ENCODE measurements at regions not wholly inside any gene's neighbourhood (a gene's known extent, or its start where the extent isn't known, plus 50 kb on each side); places are given as distances from the start of the nearest gene placed in this dataset.

- TF ChIP-seq, protein P1, sequence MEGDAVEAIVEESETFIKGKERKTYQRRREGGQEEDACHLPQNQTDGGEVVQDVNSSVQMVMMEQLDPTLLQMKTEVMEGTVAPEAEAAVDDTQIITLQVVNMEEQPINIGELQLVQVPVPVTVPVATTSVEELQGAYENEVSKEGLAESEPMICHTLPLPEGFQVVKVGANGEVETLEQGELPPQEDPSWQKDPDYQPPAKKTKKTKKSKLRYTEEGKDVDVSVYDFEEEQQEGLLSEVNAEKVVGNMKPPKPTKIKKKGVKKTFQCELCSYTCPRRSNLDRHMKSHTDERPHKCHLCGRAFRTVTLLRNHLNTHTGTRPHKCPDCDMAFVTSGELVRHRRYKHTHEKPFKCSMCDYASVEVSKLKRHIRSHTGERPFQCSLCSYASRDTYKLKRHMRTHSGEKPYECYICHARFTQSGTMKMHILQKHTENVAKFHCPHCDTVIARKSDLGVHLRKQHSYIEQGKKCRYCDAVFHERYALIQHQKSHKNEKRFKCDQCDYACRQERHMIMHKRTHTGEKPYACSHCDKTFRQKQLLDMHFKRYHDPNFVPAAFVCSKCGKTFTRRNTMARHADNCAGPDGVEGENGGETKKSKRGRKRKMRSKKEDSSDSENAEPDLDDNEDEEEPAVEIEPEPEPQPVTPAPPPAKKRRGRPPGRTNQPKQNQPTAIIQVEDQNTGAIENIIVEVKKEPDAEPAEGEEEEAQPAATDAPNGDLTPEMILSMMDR (IDR thresholded peaks at IDR 0.05; ENCODE audit: low read depth, low read length): no peak
- DNase-seq (ENCODE audit: low read depth in 2 of 2): no peak
- no peak overlapping the region for H3K4me3 ChIP-seq (replicated peaks in 1 of 2; ENCODE audit: low read depth in 2 of 2, low read length in 2 of 2)
Measured at GRCh38 chr11:71060391-71060791, 192.0 kb downstream of the SHANK2 start.

- TF ChIP-seq, protein P1 (IDR thresholded peaks at IDR 0.05; ENCODE audit: low read depth, low read length): no peak
- DNase-seq (ENCODE audit: low read depth in 2 of 2): no peak
- H3K4me3 ChIP-seq (replicated peaks in 1 of 2; ENCODE audit: low read depth in 2 of 2, low read length in 2 of 2): no peak overlapping the region
Measured at GRCh38 chr11:71059662-71060061, 192.7 kb downstream of the SHANK2 start.

DNA sequence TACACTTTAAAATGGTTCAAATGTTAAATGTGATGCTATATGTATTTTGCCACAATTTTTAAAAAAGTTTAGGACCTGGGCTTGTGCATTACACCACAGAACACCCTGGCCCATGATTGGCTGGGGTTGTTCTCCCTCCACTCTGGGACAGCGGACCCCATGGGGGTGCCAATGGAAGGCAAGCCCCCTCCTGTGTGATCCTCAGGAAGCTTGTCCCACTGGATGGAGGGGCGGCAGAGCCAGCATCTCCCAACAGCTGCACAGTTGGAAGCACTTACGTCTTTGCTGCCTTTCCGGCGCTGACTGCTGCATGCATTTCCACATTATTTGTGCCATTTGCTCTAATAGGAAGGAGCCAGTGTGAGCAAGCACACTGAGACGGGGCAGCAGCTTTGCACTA, 196.5 kb downstream of the SHANK2 start:
- TF ChIP-seq, protein P1 (IDR thresholded peaks at IDR 0.05; ENCODE audit: low read depth, low read length): no peak
- no peak overlapping the region for H3K4me3 ChIP-seq (replicated peaks in 1 of 2; ENCODE audit: low read depth in 2 of 2, low read length in 2 of 2)
- DNase-seq (ENCODE audit: low read depth in 2 of 2): no peak
